ENCODE measurements at regions not wholly inside any gene's neighbourhood (a gene's known extent, or its start where the extent isn't known, plus 50 kb on each side); places are given as distances from the start of the nearest gene placed in this dataset.

GRCh38 chr13:111645598-111646455, 325.4 kb downstream of the TEX29 start:
- H3K27me3 ChIP-seq (ENCODE audit: insufficient read depth, low read depth), result peaks cover 97% of the 10 kb centered on the region
- no peaks in the 10 kb centered on the region for H3F3A ChIP-seq (ENCODE audit: insufficient read depth, low read depth)
- no TSS peak for BruUV-seq (replicated peaks)
- POLR2A ChIA-PET (ENCODE audit: unreplicated experiment), result no interaction called here
- H3K4me3 ChIP-seq, result no peak overlapping the region
- TF ChIP-seq, protein P1, sequence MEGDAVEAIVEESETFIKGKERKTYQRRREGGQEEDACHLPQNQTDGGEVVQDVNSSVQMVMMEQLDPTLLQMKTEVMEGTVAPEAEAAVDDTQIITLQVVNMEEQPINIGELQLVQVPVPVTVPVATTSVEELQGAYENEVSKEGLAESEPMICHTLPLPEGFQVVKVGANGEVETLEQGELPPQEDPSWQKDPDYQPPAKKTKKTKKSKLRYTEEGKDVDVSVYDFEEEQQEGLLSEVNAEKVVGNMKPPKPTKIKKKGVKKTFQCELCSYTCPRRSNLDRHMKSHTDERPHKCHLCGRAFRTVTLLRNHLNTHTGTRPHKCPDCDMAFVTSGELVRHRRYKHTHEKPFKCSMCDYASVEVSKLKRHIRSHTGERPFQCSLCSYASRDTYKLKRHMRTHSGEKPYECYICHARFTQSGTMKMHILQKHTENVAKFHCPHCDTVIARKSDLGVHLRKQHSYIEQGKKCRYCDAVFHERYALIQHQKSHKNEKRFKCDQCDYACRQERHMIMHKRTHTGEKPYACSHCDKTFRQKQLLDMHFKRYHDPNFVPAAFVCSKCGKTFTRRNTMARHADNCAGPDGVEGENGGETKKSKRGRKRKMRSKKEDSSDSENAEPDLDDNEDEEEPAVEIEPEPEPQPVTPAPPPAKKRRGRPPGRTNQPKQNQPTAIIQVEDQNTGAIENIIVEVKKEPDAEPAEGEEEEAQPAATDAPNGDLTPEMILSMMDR (conservative IDR thresholded peaks at IDR 0.05), result no peak
- no peak for TF ChIP-seq EZH2 (IDR thresholded peaks at IDR 0.05; ENCODE audit: low read depth)
- CTCF ChIA-PET, result no interaction called here
- H3K36me3 ChIP-seq (ENCODE audit: low read depth), result no peaks in the 10 kb centered on the region
- H3K4me2 ChIP-seq, result no peak overlapping the region
- H3K9me3 ChIP-seq (ENCODE audit: insufficient read depth, low read depth), result no peaks in the 10 kb centered on the region
- intact Hi-C loops (cut with micrococcal nuclease; ENCODE audit: unreplicated experiment), result no loop called here
- H2AFZ ChIP-seq, result no peak overlapping the region
- no peak overlapping the region for H3K27ac ChIP-seq
- no peaks in the 10 kb centered on the region for H3K9me2 ChIP-seq (ENCODE audit: insufficient read depth)
- DNase-seq, result no peak
- H3K4me1 ChIP-seq (replicated peaks; ENCODE audit: insufficient read depth), result no peaks in the 10 kb centered on the region
- no peaks in the 10 kb centered on the region for H4K20me1 ChIP-seq (ENCODE audit: insufficient read depth)
- no peaks in the 10 kb centered on the region for H3K79me2 ChIP-seq (ENCODE audit: low read depth)

GRCh38 chr13:111646456-111646855, 326.0 kb downstream of the TEX29 start:
- TF ChIP-seq EZH2 (IDR thresholded peaks at IDR 0.05; ENCODE audit: low read depth), result no peak
- TF ChIP-seq, protein P1 (conservative IDR thresholded peaks at IDR 0.05), result no peak
- H3K9me2 ChIP-seq (ENCODE audit: insufficient read depth), result no peaks in the 10 kb centered on the region
- no peak overlapping the region for H3K27ac ChIP-seq
- no peaks in the 10 kb centered on the region for H3K79me2 ChIP-seq (ENCODE audit: low read depth)
- H3K36me3 ChIP-seq (ENCODE audit: low read depth), result no peaks in the 10 kb centered on the region
- H3F3A ChIP-seq (ENCODE audit: insufficient read depth, low read depth), result no peaks in the 10 kb centered on the region
- intact Hi-C loops (cut with micrococcal nuclease; ENCODE audit: unreplicated experiment), result no loop called here
- H4K20me1 ChIP-seq (ENCODE audit: insufficient read depth), result no peaks in the 10 kb centered on the region
- DNase-seq, result no peak
- no peaks in the 10 kb centered on the region for H3K4me1 ChIP-seq (replicated peaks; ENCODE audit: insufficient read depth)
- H3K27me3 ChIP-seq (ENCODE audit: insufficient read depth, low read depth), result peaks cover 97% of the 10 kb centered on the region
- H2AFZ ChIP-seq, result no peak overlapping the region
- POLR2A ChIA-PET (ENCODE audit: unreplicated experiment), result no interaction called here
- CTCF ChIA-PET, result no interaction called here
- no peak overlapping the region for H3K4me2 ChIP-seq
- BruUV-seq (replicated peaks), result no TSS peak
- no peaks in the 10 kb centered on the region for H3K9me3 ChIP-seq (ENCODE audit: insufficient read depth, low read depth)
- H3K4me3 ChIP-seq, result no peak overlapping the region

- Histone ChIP-seq H3K9me3 (ENCODE audit: insufficient read depth, low read depth) (no peaks in the 10 kb centered on the region), H3F3A (ENCODE audit: insufficient read depth, low read depth) (no peaks in the 10 kb centered on the region), H3K4me1 (replicated peaks; ENCODE audit: insufficient read depth) (no peaks in the 10 kb centered on the region), H3K4me3 (no peak overlapping the region), H4K20me1 (ENCODE audit: insufficient read depth) (no peaks in the 10 kb centered on the region), H3K4me2 (no peak overlapping the region), H2AFZ (no peak overlapping the region), H3K36me3 (ENCODE audit: low read depth) (no peaks in the 10 kb centered on the region), H3K79me2 (ENCODE audit: low read depth) (no peaks in the 10 kb centered on the region), H3K9me2 (ENCODE audit: insufficient read depth) (no peaks in the 10 kb centered on the region), H3K27ac (no peak overlapping the region), H3K27me3 (ENCODE audit: insufficient read depth, low read depth) (peaks cover 97% of the 10 kb centered on the region)
- intact Hi-C loops (cut with micrococcal nuclease; ENCODE audit: unreplicated experiment), result no loop called here
- DNase-seq, result no peak
- ChIA-PET CTCF (no interaction called here), POLR2A (ENCODE audit: unreplicated experiment) (no interaction called here)
- BruUV-seq (replicated peaks), result no TSS peak
- TF ChIP-seq, protein P1 (conservative IDR thresholded peaks at IDR 0.05), result no peak
- TF ChIP-seq EZH2 (IDR thresholded peaks at IDR 0.05; ENCODE audit: low read depth), result no peak; the same call in 1 of the 2 replicates
Observed at GRCh38 chr13:111648885-111649284, 328.4 kb downstream of the TEX29 start.

Measured in PC-9 (cell line).